ENCODE measurements at regions not wholly inside any gene's neighbourhood (a gene's known extent, or its start where the extent isn't known, plus 50 kb on each side); places are given as distances from the start of the nearest gene placed in this dataset.

- TF ChIP-seq, protein P1, sequence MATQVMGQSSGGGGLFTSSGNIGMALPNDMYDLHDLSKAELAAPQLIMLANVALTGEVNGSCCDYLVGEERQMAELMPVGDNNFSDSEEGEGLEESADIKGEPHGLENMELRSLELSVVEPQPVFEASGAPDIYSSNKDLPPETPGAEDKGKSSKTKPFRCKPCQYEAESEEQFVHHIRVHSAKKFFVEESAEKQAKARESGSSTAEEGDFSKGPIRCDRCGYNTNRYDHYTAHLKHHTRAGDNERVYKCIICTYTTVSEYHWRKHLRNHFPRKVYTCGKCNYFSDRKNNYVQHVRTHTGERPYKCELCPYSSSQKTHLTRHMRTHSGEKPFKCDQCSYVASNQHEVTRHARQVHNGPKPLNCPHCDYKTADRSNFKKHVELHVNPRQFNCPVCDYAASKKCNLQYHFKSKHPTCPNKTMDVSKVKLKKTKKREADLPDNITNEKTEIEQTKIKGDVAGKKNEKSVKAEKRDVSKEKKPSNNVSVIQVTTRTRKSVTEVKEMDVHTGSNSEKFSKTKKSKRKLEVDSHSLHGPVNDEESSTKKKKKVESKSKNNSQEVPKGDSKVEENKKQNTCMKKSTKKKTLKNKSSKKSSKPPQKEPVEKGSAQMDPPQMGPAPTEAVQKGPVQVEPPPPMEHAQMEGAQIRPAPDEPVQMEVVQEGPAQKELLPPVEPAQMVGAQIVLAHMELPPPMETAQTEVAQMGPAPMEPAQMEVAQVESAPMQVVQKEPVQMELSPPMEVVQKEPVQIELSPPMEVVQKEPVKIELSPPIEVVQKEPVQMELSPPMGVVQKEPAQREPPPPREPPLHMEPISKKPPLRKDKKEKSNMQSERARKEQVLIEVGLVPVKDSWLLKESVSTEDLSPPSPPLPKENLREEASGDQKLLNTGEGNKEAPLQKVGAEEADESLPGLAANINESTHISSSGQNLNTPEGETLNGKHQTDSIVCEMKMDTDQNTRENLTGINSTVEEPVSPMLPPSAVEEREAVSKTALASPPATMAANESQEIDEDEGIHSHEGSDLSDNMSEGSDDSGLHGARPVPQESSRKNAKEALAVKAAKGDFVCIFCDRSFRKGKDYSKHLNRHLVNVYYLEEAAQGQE (IDR thresholded peaks at IDR 0.05; ENCODE audit: insufficient read depth in 1 of 2, low read depth in 2 of 2, low read length in 2 of 2) = no peak
- TF ChIP-seq POLR2AphosphoS5 (IDR thresholded peaks at IDR 0.05; ENCODE audit: low read depth, low read length) (no peak), SIN3A (IDR thresholded peaks at IDR 0.05; ENCODE audit: borderline replicate concordance, insufficient read depth, low read length) (no peak), TAF1 (IDR thresholded peaks at IDR 0.05; ENCODE audit: borderline replicate concordance, insufficient read depth, low read length) (no peak)
These were observed 1575.9 kb downstream of the EFNA5 start for GRCh38 chr5:106094839-106095238.

Measured in PFSK-1 (cell line).